NCI-H1092 treated with DMSO at 0.1 percent for 48 hours (cell line): ENCODE measurements at regions not wholly inside any gene's neighbourhood (a gene's known extent, or its start where the extent isn't known, plus 50 kb on each side); places are given as distances from the start of the nearest gene placed in this dataset.
"Not testable (repeated sequence)": the region's sequence is repeated elsewhere in the genome, so short reads cannot be mapped to it uniquely, and the experiment has no call there.

Experiments
- DNase-seq: peaks from one replicate; lab custom pipeline; 2025; lab: John Stamatoyannopoulos, UW

DNA sequence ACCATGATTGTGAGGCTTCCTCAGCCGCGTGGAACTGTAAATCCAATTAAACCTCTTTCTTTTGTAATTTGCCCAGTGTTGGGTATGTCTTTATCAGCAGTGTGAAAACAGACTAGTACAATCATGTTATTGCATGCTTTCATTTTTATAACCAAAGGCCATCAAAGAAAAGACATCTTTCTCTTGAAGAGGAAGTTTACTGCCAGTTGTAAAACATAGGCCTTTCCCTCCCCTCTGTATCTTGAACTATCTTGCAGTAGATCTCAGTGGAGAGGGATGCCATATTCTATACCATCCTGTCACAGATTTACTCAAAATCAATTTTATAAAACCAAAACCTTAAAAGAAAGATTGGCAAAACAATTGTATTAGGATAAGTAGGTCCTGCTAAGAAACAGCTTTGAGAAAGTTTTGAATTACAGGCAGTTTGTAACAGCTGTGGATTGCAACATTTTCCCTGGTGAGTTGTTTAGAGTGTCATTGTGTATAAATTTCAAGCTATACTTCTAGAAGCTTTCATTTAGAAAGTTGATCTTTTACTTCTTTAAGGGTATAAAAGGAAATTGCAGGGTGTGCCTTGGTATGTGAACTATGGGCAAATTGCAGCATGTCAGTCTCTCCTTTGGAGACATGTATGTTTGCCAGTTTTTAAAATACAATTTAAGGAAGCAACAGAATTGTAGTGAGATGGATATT lies 128.0 kb downstream of the ATP23 start:
- no peak for DNase-seq

DNA sequence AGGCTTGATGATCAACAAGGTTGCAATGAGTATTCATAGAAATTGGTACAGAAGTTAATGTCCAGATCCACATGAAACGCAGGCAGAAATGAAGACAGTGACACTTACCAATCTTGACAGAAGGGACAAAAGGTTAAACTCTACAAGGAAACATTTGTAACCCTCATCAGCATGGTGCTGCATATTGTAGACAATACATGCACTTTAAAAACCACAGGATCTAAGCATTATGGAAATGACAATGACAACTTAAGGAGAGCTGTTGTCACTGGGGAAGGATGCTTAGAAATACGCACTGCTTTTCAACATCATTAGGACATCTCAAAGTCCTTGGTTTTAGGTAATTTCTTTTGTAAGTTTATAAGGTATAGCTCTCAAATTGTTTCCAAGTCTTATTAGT lies 130.6 kb downstream of the ATP23 start:
- DNase-seq: no peak

DNA sequence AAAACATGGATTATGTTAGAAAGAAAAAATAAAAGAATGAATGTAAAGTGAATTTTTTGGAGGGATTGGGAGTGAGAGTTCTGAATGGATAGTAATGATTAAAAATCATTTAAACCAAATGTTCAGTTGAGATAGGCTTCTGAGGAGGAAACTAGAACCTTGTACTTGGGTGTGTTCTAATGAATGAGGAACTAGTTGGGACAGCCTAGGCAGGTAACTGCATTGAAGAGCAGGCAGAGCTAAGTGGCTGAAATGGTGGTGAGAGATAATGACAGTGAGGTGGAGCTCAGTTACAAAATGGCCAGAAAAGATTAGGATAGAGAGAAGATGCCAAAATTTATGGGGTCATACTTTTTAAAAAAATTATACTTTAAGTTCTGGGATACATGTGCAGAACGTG lies 132.9 kb downstream of the ATP23 start:
- DNase-seq: no peak

DNA sequence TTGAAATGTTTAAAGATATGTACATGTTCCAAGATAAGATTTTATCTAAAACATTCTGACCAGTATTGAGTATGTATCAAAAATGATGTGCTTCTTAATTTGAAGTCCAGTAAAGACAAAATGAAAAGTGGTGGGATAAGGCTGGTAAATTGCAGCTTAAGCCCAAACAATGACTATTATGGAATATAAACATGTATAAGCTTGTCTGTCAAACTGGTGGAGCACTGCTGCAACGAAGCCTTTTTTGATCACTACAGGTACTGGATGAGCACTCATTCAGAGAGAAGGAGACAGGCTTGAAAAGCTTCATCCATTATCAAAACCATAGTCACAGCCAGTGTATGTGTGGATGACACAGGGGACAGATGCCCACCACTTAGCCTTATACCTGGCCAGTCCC lies 138.4 kb downstream of the ATP23 start:
- no peak for DNase-seq

DNA sequence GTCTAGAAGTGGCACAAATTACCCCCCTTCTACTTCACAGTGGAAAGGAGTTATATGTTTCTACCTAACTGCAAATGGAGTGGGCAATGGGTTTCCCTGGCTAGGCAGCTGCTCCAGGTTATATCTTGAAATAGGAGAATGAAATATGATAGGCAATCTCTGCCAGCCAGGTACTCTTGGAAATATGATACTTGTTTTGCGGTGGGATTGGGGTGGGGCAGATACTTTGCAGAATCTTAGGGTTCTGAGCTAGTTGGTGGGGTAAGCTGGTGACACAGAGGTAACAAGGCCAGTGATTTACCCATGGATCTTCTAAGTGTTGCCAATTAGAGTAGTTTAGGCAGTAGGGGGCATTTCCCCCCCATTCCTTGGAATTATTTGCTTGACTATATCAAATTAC lies 140.1 kb downstream of the ATP23 start:
- no peak for DNase-seq

DNA sequence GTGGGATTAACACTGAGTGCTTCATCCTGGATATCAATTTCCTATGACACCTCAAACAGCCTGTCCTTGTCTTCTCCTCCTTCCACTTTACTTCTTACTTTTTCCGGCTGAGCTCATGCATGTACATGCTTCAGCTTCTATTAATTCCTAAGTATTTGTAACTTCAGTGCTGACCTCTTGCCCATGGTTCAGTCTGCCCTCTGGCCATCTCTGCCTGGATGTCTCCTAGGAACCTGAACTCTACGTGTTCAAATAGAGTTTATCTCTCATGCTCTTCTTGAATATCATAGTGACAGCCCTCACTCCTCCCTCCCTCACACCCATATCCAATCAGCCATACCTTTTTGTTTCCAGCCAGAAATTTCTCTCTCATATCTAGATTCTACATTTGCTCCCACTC lies 141.6 kb downstream of the ATP23 start:
- DNase-seq: no peak

DNA sequence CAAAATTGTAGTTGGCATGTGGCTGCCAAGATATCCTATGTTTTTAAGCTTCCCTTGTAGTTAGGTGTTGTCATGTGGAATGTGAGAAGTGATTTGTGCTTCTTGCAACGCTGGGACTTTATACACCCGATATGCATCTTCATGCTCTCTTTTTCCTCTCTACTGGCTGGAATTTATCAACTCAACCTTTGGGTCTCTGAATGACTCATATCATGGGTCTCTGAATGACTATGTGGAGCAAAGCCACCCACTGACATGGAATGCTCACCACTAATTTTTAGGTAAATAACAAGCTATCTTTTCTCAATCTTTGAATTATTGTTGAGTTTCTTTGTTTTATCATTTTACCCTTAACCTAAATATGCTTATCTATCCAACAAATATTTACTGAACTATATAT lies 144.6 kb downstream of the ATP23 start:
- no peak for DNase-seq

DNA sequence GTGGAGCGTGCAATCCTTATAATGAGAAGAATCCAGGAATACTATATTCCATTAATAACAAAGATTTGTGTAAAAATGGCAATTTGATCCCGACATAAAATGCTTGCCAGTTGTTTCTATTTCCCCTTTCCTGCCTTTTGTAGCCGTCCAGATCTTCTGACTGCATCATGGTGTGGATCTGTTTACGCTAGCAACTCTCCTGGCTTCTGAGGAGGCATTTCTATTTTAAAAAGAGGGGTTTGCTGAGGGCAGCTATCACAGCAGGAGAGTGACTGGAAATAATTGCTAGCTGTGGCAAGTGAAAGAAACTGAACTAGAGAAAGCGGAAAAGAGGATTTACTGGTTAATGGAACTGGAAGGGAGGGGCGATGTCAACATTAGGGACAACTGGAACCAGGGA lies 145.6 kb downstream of the ATP23 start:
- DNase-seq: no peak

DNA sequence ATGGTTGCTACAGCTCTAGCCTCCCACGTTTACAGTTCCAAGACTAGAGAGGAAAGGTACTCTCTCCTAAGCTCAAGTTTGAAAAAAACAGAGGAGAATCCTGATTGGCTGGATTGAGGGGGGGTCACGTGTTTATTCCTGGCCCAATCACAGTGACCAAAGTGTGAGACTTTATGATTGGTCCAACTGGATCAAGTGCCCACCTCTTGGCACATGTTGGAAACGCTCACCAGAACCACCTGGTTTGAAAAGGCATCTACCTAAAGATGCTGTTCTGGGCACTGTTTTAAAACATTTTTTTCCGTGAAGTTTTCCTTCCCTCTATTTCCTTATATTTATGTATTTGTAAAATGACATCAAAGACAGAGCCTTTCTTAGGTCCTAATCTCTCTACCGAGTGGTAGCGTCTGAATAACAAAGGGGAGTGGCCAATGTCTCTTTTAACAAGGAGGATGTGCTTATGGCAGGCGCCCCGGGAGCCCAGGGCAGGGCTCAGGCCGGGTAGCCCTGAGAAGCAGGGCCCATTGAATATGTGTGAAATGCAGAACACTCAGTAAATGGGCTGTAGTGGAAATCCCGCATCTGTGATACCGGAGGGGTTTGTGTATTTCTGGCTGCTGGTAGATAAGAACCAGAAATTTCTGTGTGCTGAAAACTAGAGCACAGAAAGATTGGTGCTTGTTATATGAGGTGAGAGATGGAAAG lies 146.2 kb downstream of the ATP23 start:
- no peak for DNase-seq

DNA sequence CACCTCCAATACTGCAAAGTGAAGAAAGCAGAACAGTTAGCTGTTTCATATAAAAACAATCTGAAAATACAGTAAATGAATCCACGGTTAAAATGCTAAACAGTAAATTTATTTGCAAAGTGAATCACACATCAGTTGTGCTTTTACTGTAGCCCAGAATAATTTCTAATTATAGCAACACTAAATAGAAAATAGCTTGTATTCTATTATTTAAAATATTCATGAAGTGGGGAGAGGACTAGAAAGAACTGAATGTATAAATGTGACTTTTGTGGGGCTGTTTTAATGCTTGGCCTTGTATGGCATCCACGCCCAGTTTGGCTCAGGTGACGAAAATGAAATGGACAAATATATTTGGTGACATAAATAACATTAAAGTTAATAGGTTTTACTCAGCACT lies 148.2 kb downstream of the ATP23 start:
- DNase-seq: no peak

DNA sequence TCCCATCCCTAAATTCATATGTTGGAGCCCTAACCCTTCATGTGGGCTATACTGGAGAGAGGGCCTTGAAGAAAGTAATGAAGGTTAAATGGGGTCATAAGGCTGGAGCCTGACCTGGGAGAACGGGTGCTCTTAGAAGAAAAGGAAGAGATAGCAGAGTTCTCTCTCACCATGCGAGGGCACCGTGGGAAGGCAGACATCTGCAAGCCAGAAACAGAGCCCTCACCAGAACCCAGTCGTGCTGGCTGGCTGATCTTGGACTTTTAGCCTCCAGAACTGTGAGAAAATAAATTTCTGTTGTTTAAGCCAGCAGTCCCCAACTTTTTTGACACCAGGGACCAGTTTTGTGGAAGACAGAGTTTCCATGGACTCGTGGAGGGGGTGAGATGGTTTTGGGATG lies 149.3 kb downstream of the ATP23 start:
- no peak for DNase-seq

DNA sequence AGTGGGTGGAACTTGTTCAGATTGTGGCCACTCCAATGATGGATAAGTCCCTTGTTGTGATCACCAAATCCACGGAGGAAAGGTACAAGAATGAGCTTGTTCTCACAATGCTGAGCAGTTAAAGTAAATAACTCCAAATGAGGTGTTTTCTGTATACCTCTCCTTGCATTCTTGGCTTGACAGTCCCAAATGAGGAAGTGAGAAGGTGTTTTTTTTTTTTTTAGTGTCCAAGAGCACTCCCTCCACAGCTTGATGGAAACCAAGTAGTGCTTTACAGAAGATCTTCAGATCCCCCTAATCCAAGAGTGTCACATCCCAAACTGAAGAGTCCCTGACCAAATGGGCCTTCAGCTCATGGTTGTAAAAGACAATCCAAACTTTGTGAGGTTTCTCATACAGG lies 153.6 kb downstream of the ATP23 start:
- DNase-seq: no peak

DNA sequence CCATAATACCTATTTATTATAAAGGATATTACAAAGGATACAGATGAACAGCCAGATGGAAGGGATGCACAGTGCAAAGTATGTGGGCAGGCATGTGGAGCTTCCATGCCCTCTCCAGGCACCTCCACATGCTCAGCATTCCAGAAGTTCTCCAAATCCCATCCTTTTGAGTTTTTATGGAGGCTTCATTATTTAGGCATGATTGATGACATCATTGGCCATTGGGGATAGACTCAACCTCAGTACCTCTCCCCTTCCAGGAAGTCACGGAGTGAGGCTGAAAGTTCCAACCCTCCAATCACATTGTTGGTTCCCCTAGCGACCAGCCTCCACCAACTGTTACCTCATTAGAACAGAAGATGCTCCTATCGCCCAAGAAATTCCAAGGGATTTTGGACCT lies 156.4 kb downstream of the ATP23 start:
- DNase-seq: no peak

DNA sequence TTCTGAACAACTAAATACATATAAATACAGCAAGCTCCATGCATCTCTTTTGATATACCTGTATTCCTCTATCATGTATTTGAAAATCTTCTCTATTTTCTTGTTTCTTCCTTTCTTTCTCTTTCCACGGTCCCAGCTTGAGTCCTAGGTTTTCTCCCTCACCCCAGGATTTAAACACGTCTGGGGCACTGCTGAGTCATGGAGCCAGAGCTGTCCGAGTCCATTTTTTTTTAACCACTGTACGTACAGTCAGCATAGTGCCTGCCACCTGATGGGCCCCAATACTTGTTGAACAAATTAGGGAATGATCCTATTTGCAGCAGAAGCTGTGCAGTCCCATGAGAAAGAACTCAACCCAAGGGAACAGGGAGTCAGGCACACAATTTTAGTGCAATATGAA lies 158.1 kb downstream of the ATP23 start:
- DNase-seq: no peak

DNA sequence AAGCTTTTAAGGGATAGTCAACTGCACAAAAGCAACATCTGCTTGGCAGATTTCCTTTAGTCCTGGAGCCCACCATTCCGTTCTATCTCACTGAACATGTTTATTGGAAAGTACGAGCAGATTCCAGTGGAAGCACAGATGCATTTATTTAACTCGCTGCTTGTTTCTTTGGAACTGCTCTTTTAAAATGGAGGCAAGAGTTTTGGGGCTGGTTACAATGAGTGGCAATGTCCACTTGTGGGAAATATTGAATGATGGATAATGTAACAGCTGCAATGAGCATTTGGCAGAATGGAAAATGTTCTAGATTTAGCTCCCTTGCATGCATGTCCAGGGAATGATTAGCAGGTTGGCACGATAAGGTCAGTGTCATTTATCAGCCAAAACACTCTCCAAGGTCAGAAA lies 163.0 kb downstream of the ATP23 start:
- no peak for DNase-seq

DNA sequence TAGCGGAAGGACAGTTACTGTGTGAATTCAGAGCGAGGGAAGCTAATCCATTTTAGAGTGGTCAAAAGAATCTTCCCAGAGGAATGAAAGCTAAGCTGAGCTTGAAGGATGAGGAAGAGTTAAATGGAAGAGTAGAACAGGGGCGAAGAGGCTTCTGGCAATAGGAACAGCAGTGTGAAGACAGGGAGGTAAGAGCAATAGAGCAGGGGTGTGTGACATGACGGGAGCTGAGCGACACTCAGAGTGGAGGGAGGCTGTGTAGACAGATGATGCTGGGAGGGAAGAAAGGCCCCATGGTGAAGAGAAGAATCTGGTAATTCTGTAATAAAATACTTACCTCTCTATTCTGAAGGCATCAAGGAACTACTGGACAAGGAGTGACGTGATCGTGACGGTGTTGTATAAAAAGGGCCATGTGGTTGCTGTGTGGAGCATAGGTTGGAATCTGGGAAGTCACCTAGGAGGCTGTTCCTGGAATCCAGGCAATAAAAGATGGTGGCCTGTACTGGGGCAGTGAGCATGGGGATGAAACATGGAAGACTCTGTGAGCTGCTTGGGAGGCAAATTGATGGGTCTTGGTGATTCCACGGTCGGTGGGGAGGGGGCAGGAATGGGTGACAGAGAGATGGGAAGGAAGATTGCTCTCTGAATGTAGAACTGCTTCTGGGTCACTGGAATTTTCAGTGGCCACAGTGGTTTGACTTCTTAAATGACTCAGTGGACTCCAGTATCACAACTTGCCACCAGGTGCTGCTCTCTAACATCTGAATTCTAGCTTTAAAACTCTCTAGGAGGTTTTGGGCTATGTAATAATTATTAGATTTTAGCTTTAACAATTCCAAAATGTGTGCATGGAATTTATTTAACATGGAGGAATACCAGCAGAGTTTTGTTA lies 164.1 kb downstream of the ATP23 start:
- DNase-seq: no peak

DNA sequence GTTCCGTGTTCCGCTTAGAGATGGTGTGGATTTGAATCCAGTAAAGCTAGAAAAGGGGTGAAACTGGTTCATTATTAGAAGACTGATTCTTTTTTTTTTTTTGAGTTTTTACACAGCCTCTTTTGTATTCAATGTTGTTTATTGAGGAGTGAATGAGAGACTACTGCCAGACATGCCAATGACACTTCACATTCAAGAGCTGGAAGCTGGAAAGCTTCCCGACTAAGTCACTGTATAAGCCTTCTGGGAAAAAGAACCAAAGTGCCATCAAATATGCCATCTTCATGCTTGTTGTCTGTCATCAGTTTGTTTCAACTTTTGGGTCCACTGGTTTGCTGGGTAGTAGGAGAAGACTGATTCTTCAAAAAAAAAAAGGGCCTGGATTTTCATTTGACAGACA lies 164.8 kb downstream of the ATP23 start:
- no peak for DNase-seq

DNA sequence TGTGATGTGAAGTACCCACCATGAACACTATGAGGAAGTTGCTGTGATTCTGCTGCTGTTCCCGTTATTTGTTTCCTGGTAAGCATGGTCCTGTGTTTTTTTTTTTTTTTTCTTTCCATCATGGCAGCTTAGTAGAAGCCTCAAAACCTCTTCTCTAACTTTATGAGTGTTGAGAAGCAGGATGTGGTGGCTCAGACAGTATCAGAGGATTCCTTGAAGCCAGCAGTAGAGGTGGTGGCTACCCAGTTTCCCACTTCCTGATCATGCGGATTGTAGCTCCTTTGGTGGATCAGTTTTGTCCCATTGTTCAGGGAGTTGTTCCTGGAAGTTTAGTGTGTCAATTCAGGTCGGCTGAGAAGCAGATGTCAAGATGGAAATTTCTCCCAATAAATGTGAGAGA lies 175.8 kb downstream of the ATP23 start:
- DNase-seq: no peak

DNA sequence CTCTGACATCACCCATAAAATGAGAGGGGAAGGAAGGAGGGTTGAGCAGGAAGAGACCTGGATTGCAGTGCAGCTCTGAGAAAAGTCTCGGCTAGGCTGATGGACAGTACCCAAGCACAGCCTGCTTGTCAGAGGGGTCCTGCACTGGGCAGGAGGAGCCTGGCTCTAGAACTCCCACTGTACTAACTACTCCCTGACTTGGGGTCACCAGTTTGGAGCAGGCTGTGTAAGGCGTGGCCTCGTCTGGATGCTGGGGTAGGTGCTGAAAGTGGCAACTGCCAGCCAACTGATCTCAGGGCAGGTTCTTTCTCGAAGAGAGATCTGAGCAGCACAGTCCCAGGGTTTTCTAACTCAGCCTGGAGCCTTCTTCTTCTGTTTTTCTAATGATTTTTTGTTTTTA lies 176.3 kb downstream of the ATP23 start:
- no peak for DNase-seq

DNA sequence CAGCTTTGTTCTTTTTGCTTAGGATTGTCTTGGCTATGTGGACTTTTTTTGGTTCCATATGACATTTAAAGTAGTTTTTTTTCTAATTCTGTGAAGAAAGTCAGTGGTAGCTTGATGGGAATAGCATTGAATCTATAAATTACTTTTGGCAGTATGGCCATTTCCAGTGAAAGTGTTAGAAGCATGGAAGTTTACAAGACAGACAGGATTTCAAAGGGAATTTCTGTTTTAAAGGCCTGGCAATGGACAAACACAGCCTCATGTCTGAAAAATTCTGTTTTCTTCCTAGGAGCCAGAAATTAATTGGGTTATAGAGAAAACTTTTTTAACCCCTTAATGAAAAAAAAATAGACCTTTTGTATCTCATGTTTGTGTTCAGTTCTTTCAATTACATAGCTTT lies 184.4 kb downstream of the ATP23 start:
- DNase-seq: not testable (repeated sequence)

DNA sequence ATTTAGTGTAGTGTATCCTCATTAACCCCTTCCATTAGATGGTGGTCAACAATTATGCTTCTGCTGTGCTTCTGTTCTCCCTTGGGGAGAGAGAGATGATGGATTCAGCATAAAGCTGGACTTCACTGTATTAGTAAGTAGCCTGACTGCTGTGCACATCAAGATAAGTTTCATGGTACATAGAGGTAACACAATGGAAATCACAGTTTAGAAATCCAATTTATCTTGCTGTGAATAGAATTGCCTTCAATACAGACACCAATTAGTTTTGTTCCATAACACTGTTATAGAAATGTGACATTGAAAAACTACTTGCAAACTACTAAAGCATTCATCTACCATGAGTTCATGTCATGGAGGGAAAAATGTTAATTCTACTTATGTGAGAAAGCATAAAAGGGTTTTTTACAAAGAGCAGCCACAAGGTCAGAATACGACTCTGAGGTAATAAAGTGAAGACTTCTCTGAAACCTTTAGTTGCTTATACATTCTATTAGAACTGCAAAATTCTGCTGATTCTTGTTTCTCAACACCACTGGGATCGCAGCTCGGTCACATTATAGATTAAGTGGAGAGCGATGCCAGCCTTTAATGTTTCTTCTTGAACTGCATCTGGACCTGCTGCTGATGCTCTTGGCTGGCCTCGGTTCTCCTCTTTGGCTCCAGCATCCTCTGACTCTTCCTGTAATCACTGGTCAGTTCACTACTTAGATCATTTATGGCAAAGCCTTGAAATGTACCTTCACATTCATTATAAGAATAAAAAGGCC lies 190.8 kb downstream of the ATP23 start:
- DNase-seq: no peak

DNA sequence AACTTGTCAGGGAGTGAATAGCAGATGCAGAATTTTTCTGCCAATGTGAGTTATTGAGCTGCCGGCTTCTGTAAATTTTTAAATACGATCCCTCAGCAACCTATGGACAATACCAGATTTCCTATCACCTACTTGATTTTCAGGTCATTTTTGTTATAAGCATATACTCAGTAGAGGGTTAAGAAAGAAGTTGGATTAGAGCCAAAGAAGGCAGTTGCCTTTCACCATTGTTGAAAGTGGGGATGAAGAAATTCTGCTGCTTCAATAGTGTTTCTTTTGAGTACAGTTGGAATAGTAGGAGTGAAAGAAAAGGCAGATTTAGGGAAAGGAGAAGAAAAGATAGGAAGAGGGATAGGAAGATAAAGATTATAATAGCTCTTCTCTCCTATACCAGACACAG lies 197.1 kb downstream of the ATP23 start:
- DNase-seq: no peak
